ENCODE measurements at regions not wholly inside any gene's neighbourhood (a gene's known extent, or its start where the extent isn't known, plus 50 kb on each side); places are given as distances from the start of the nearest gene placed in this dataset.

GRCh38 chr5:6086871-6087270 is 291.5 kb downstream of the MED10 start:
- TF ChIP-seq, protein P1, sequence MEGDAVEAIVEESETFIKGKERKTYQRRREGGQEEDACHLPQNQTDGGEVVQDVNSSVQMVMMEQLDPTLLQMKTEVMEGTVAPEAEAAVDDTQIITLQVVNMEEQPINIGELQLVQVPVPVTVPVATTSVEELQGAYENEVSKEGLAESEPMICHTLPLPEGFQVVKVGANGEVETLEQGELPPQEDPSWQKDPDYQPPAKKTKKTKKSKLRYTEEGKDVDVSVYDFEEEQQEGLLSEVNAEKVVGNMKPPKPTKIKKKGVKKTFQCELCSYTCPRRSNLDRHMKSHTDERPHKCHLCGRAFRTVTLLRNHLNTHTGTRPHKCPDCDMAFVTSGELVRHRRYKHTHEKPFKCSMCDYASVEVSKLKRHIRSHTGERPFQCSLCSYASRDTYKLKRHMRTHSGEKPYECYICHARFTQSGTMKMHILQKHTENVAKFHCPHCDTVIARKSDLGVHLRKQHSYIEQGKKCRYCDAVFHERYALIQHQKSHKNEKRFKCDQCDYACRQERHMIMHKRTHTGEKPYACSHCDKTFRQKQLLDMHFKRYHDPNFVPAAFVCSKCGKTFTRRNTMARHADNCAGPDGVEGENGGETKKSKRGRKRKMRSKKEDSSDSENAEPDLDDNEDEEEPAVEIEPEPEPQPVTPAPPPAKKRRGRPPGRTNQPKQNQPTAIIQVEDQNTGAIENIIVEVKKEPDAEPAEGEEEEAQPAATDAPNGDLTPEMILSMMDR (IDR thresholded peaks at IDR 0.05; ENCODE audit: borderline replicate concordance, extremely low read depth, insufficient read depth), result no peak
- FAIRE-seq (no peak), DNase-seq (no peak)
- intact Hi-C loops (cut with DNase I), result no loop called here
- no peaks in the 10 kb centered on the region for H3K27me3 ChIP-seq (ENCODE audit: control insufficient read depth, insufficient read depth, low read length)
- no peak overlapping the region for H3K4me3 ChIP-seq (ENCODE audit: low read length in 3 of 3)
- no peaks in the 10 kb centered on the region for H3K4me1 ChIP-seq (ENCODE audit: control insufficient read depth in 2 of 3, insufficient read depth in 2 of 3, low read depth in 1 of 3, low read length in 3 of 3)
- H3K9me3 ChIP-seq (ENCODE audit: control insufficient read depth in 2 of 3, insufficient read depth in 1 of 3, low read length in 3 of 3), result no peaks in the 10 kb centered on the region
- H3K9ac ChIP-seq (ENCODE audit: low read length in 3 of 3), result no peak overlapping the region
- H3K27ac ChIP-seq (ENCODE audit: low read depth in 2 of 2, low read length in 2 of 2), result no peak overlapping the region
- H3K36me3 ChIP-seq (ENCODE audit: control insufficient read depth in 2 of 3, insufficient read depth in 3 of 3, low read length in 3 of 3), result no peaks in the 10 kb centered on the region

GRCh38 chr5:6085341-6085860 is 292.9 kb downstream of the MED10 start:
- H3K27me3 ChIP-seq (ENCODE audit: control insufficient read depth, insufficient read depth, low read length), result no peaks in the 10 kb centered on the region
- TF ChIP-seq, protein P1 (IDR thresholded peaks at IDR 0.05; ENCODE audit: borderline replicate concordance, extremely low read depth, insufficient read depth), result no peak
- intact Hi-C loops (cut with DNase I), result no loop called here
- H3K4me3 ChIP-seq (ENCODE audit: low read length in 3 of 3), result no peak overlapping the region
- FAIRE-seq (no peak), DNase-seq (peak in 1 of 5 donors; percentile 26)
- no peaks in the 10 kb centered on the region for H3K9me3 ChIP-seq (ENCODE audit: control insufficient read depth in 2 of 3, insufficient read depth in 1 of 3, low read length in 3 of 3)
- no peak overlapping the region for H3K27ac ChIP-seq (ENCODE audit: low read depth in 2 of 2, low read length in 2 of 2)
- H3K9ac ChIP-seq (ENCODE audit: low read length in 3 of 3), result no peak overlapping the region
- H3K4me1 ChIP-seq (ENCODE audit: control insufficient read depth in 2 of 3, insufficient read depth in 2 of 3, low read depth in 1 of 3, low read length in 3 of 3), result no peaks in the 10 kb centered on the region
- H3K36me3 ChIP-seq (ENCODE audit: control insufficient read depth in 2 of 3, insufficient read depth in 3 of 3, low read length in 3 of 3), result no peaks in the 10 kb centered on the region

GRCh38 chr5:6084836-6085235 is 293.5 kb downstream of the MED10 start:
- FAIRE-seq (no peak), DNase-seq (no peak)
- Histone ChIP-seq H3K27me3 (ENCODE audit: control insufficient read depth, insufficient read depth, low read length) (no peaks in the 10 kb centered on the region), H3K9me3 (ENCODE audit: control insufficient read depth in 2 of 3, insufficient read depth in 1 of 3, low read length in 3 of 3) (no peaks in the 10 kb centered on the region), H3K27ac (ENCODE audit: low read depth in 2 of 2, low read length in 2 of 2) (no peak overlapping the region), H3K9ac (ENCODE audit: low read length in 3 of 3) (no peak overlapping the region), H3K36me3 (ENCODE audit: control insufficient read depth in 2 of 3, insufficient read depth in 3 of 3, low read length in 3 of 3) (no peaks in the 10 kb centered on the region), H3K4me3 (ENCODE audit: low read length in 3 of 3) (no peak overlapping the region), H3K4me1 (ENCODE audit: control insufficient read depth in 2 of 3, insufficient read depth in 2 of 3, low read depth in 1 of 3, low read length in 3 of 3) (no peaks in the 10 kb centered on the region)
- TF ChIP-seq, protein P1 (IDR thresholded peaks at IDR 0.05; ENCODE audit: borderline replicate concordance, extremely low read depth, insufficient read depth), result no peak
- intact Hi-C loops (cut with DNase I), result no loop called here

- H3K36me3 ChIP-seq (ENCODE audit: control insufficient read depth in 2 of 3, insufficient read depth in 3 of 3, low read length in 3 of 3), result no peaks in the 10 kb centered on the region
- H3K9me3 ChIP-seq (ENCODE audit: control insufficient read depth in 2 of 3, insufficient read depth in 1 of 3, low read length in 3 of 3), result no peaks in the 10 kb centered on the region
- intact Hi-C loops (cut with DNase I), result no loop called here
- no peaks in the 10 kb centered on the region for H3K27me3 ChIP-seq (ENCODE audit: control insufficient read depth, insufficient read depth, low read length)
- FAIRE-seq (no peak), DNase-seq (peak in 1 of 5 donors; percentile 19)
- H3K4me1 ChIP-seq (ENCODE audit: control insufficient read depth in 2 of 3, insufficient read depth in 2 of 3, low read depth in 1 of 3, low read length in 3 of 3), result no peaks in the 10 kb centered on the region
- H3K9ac ChIP-seq (ENCODE audit: low read length in 3 of 3), result no peak overlapping the region
- no peak overlapping the region for H3K27ac ChIP-seq (ENCODE audit: low read depth in 2 of 2, low read length in 2 of 2)
- TF ChIP-seq, protein P1 (IDR thresholded peaks at IDR 0.05; ENCODE audit: borderline replicate concordance, extremely low read depth, insufficient read depth), result no peak
- H3K4me3 ChIP-seq (ENCODE audit: low read length in 3 of 3), result no peak overlapping the region
Measured at GRCh38 chr5:6084376-6084775, 294.0 kb downstream of the MED10 start.
